ENCODE measurements at regions not wholly inside any gene's neighbourhood (a gene's known extent, or its start where the extent isn't known, plus 50 kb on each side); places are given as distances from the start of the nearest gene placed in this dataset.

DNA sequence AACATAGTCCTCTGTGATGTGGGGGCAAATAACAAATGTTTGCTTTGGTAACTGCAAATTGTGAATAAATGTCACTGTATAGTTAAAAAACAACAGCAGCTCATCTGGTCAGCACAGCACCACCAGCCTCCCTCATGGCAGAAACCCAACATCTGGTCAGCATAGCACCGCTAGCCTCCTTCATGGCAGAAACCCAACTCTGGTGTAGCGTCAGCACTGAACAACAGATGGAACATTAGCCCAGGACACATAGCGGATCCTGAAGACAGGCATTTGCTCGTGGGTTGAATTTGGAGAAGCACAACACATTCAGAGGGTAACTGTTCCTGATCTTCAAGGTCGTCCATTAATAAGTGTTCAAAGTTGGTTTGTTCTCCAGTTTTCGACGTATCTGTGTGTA is 265.9 kb downstream of the DLL1 start:
- TF ChIP-seq, protein P1, sequence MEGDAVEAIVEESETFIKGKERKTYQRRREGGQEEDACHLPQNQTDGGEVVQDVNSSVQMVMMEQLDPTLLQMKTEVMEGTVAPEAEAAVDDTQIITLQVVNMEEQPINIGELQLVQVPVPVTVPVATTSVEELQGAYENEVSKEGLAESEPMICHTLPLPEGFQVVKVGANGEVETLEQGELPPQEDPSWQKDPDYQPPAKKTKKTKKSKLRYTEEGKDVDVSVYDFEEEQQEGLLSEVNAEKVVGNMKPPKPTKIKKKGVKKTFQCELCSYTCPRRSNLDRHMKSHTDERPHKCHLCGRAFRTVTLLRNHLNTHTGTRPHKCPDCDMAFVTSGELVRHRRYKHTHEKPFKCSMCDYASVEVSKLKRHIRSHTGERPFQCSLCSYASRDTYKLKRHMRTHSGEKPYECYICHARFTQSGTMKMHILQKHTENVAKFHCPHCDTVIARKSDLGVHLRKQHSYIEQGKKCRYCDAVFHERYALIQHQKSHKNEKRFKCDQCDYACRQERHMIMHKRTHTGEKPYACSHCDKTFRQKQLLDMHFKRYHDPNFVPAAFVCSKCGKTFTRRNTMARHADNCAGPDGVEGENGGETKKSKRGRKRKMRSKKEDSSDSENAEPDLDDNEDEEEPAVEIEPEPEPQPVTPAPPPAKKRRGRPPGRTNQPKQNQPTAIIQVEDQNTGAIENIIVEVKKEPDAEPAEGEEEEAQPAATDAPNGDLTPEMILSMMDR (IDR thresholded peaks at IDR 0.05; ENCODE audit: borderline replicate concordance, extremely low read depth, low read length, poor library complexity, severe bottlenecking) = no peak
- TF ChIP-seq EZH2 (IDR thresholded peaks at IDR 0.05; ENCODE audit: borderline replicate concordance, low read depth, low read length, severe bottlenecking) = no peak

All from DND-41 (cell line).